Neural progenitor cell (in vitro differentiated cells): ENCODE measurements at regions not wholly inside any gene's neighbourhood (a gene's known extent, or its start where the extent isn't known, plus 50 kb on each side); places are given as distances from the start of the nearest gene placed in this dataset.

Source experiments
- DNase-seq: peaks from one replicate; pipeline ENCODE4 v3.0.0-alpha.2; 2016; ENCODE audit warnings: low spot score
- H2AFZ ChIP-seq: fragments of 200-600 bp; sonication (generic); replicated peaks from 2 replicates; pipeline ENCODE4 v1.6.1; 2016; ENCODE audit warnings: antibody characterized with exemption
- H3F3A ChIP-seq: fragments of 200-600 bp; sonication (generic); 2 replicates; pipeline ENCODE4 v1.6.1; 2016; ENCODE audit warnings: antibody characterized with exemption, low read depth
- H3K27ac ChIP-seq: fragments of 200-600 bp; sonication (generic); 2 replicates; pipeline ENCODE4 v1.5.1; 2016; ENCODE audit warnings: mild to moderate bottlenecking
- H3K27me3 ChIP-seq: fragments of 200-600 bp; sonication (generic); 2 replicates; pipeline ENCODE4 v1.6.1; 2016; ENCODE audit warnings: mild to moderate bottlenecking, moderate library complexity
- H3K36me3 ChIP-seq: fragments of 200-600 bp; sonication (generic); 2 replicates; pipeline ENCODE4 v1.5.1; 2016
- H3K4me1 ChIP-seq: fragments of 200-600 bp; sonication (generic); 2 replicates; pipeline ENCODE4 v1.6.1; 2016; ENCODE audit warnings: mixed run types
- H3K4me2 ChIP-seq: fragments of 200-600 bp; sonication (generic); 2 replicates; pipeline ENCODE4 v1.6.1; 2016
- H3K4me3 ChIP-seq: fragments of 200-600 bp; sonication (generic); 2 replicates; pipeline ENCODE4 v1.5.1; 2016
- H3K79me2 ChIP-seq: fragments of 200-600 bp; sonication (generic); 2 replicates; pipeline ENCODE4 v1.6.1; 2016; ENCODE audit warnings: low read depth
- H3K9ac ChIP-seq: fragments of 200-600 bp; sonication (generic); 2 replicates; pipeline ENCODE4 v1.6.1; 2016
- H3K9me3 ChIP-seq: fragments of 200-600 bp; sonication (generic); 2 replicates; pipeline ENCODE4 v1.5.1; 2016; ENCODE audit warnings: low read depth
- H4K20me1 ChIP-seq: fragments of 200-600 bp; sonication (generic); 2 replicates; pipeline ENCODE4 v1.6.1; 2016; ENCODE audit warnings: low read depth
- H3K27ac Mint-ChIP-seq: 3 replicates; pipeline ENCODE4 v1.8.0; 2021; ENCODE audit warnings: mixed read lengths
- H3K27me3 Mint-ChIP-seq: 2 replicates; pipeline ENCODE4 v1.8.0; 2022; ENCODE audit warnings: low read depth, mild to moderate bottlenecking, inconsistent platforms, moderate library complexity, mixed read lengths; ENCODE audit not compliant: insufficient read depth
- H3K36me3 Mint-ChIP-seq: 3 replicates; pipeline ENCODE4 v1.8.0; 2021; ENCODE audit warnings: mixed read lengths
- H3K4me1 Mint-ChIP-seq: 3 replicates; pipeline ENCODE4 v1.8.0; 2021; ENCODE audit warnings: mixed read lengths
- H3K4me3 Mint-ChIP-seq: 3 replicates; pipeline ENCODE4 v1.8.0; 2021; ENCODE audit warnings: mild to moderate bottlenecking, moderate library complexity, mixed read lengths
- H3K9me3 Mint-ChIP-seq: 3 replicates; pipeline ENCODE4 v1.8.0; 2020; ENCODE audit warnings: mixed read lengths
- CTCF ChIP-seq: fragments of 200-600 bp; sonication (generic); IDR thresholded peaks from 2 replicates; pipeline ENCODE4 v1.5.1; 2017; ENCODE audit warnings: antibody characterized with exemption, mild to moderate bottlenecking
- EZH2 ChIP-seq: fragments of 200-600 bp; sonication (generic); IDR thresholded peaks from 2 replicates; pipeline ENCODE4 v1.6.1; 2017; ENCODE audit warnings: antibody characterized with exemption, mild to moderate bottlenecking, moderate library complexity
- EZH2phosphoT487 ChIP-seq: fragments of 200-600 bp; sonication (generic); IDR thresholded peaks from 2 replicates; pipeline ENCODE4 v1.6.1; 2017; ENCODE audit warnings: antibody characterized with exemption

- Histone ChIP-seq H3F3A (no peaks in the 10 kb centered on the region), H3K79me2 (no peaks in the 10 kb centered on the region), H3K36me3 (no peaks in the 10 kb centered on the region), H3K27ac (no peak overlapping the region), H3K4me3 (no peak overlapping the region), H3K9me3 (no peaks in the 10 kb centered on the region), H4K20me1 (no peaks in the 10 kb centered on the region), H3K4me2 (no peak overlapping the region), H2AFZ (no peak overlapping the region), H3K9ac (no peak overlapping the region), H3K27me3 (no peaks in the 10 kb centered on the region), H3K4me1 (no peaks in the 10 kb centered on the region)
- TF ChIP-seq EZH2 (no peak), CTCF (no peak), EZH2phosphoT487 (no peak)
- H3K36me3 Mint-ChIP-seq = no peaks in the 10 kb centered on the region
- H3K4me1 Mint-ChIP-seq = no peaks in the 10 kb centered on the region
- DNase-seq = no peak
- no peak overlapping the region for H3K4me3 Mint-ChIP-seq
- H3K27me3 Mint-ChIP-seq = peaks cover 2% of the 10 kb centered on the region
- no peaks in the 10 kb centered on the region for H3K9me3 Mint-ChIP-seq
- no peak overlapping the region for H3K27ac Mint-ChIP-seq
Observed at GRCh38 chr3:80807577-80807976, 953.9 kb downstream of the GBE1 start.

- no peak overlapping the region for H3K4me3 Mint-ChIP-seq
- no peak overlapping the region for H3K27ac Mint-ChIP-seq
- Histone ChIP-seq H4K20me1 (no peaks in the 10 kb centered on the region), H3K4me1 (no peaks in the 10 kb centered on the region), H3K27ac (no peak overlapping the region), H3K79me2 (no peaks in the 10 kb centered on the region), H2AFZ (no peak overlapping the region), H3K9me3 (no peaks in the 10 kb centered on the region), H3K4me3 (no peak overlapping the region), H3K9ac (no peak overlapping the region), H3F3A (no peaks in the 10 kb centered on the region), H3K36me3 (no peaks in the 10 kb centered on the region), H3K27me3 (no peaks in the 10 kb centered on the region), H3K4me2 (no peak overlapping the region)
- no peaks in the 10 kb centered on the region for H3K4me1 Mint-ChIP-seq
- H3K27me3 Mint-ChIP-seq = peaks cover 2% of the 10 kb centered on the region
- no peaks in the 10 kb centered on the region for H3K9me3 Mint-ChIP-seq
- TF ChIP-seq EZH2phosphoT487 = no peak
- no peak for TF ChIP-seq EZH2
- no peak for TF ChIP-seq CTCF
- no peaks in the 10 kb centered on the region for H3K36me3 Mint-ChIP-seq
- no peak for DNase-seq
Observed at GRCh38 chr3:80806673-80807072, 954.8 kb downstream of the GBE1 start.

- Histone ChIP-seq H4K20me1 (no peaks in the 10 kb centered on the region), H3K4me2 (no peak overlapping the region), H3K9ac (no peak overlapping the region), H3F3A (no peaks in the 10 kb centered on the region), H3K79me2 (no peaks in the 10 kb centered on the region), H3K27me3 (no peaks in the 10 kb centered on the region), H3K27ac (no peak overlapping the region), H3K36me3 (no peaks in the 10 kb centered on the region), H3K9me3 (no peaks in the 10 kb centered on the region), H3K4me3 (no peak overlapping the region), H2AFZ (no peak overlapping the region), H3K4me1 (no peaks in the 10 kb centered on the region)
- no peaks in the 10 kb centered on the region for H3K27me3 Mint-ChIP-seq
- no peak for DNase-seq
- no peaks in the 10 kb centered on the region for H3K4me1 Mint-ChIP-seq
- no peaks in the 10 kb centered on the region for H3K36me3 Mint-ChIP-seq
- H3K4me3 Mint-ChIP-seq = no peak overlapping the region
- no peak overlapping the region for H3K27ac Mint-ChIP-seq
- no peaks in the 10 kb centered on the region for H3K9me3 Mint-ChIP-seq
- TF ChIP-seq EZH2phosphoT487 (no peak), CTCF (no peak), EZH2 (no peak)
Observed at GRCh38 chr3:80788914-80789313, 972.5 kb downstream of the GBE1 start.

GRCh38 chr3:80785875-80786274 is 975.6 kb downstream of the GBE1 start:
- Histone ChIP-seq H3K4me3 (no peak overlapping the region), H3K36me3 (no peaks in the 10 kb centered on the region), H3K27ac (no peak overlapping the region), H3K9me3 (no peaks in the 10 kb centered on the region), H3K4me2 (no peak overlapping the region), H3F3A (no peaks in the 10 kb centered on the region), H2AFZ (peak overlapping the region; percentile 0), H3K9ac (no peak overlapping the region), H3K27me3 (no peaks in the 10 kb centered on the region), H3K4me1 (no peaks in the 10 kb centered on the region), H3K79me2 (no peaks in the 10 kb centered on the region), H4K20me1 (no peaks in the 10 kb centered on the region)
- H3K36me3 Mint-ChIP-seq = no peaks in the 10 kb centered on the region
- no peak overlapping the region for H3K27ac Mint-ChIP-seq
- TF ChIP-seq EZH2 (no peak), CTCF (no peak), EZH2phosphoT487 (no peak)
- no peaks in the 10 kb centered on the region for H3K9me3 Mint-ChIP-seq
- no peak for DNase-seq
- H3K4me1 Mint-ChIP-seq = no peaks in the 10 kb centered on the region
- no peak overlapping the region for H3K4me3 Mint-ChIP-seq
- no peaks in the 10 kb centered on the region for H3K27me3 Mint-ChIP-seq
